NB4 (cell line): ENCODE measurements at regions not wholly inside any gene's neighbourhood (a gene's known extent, or its start where the extent isn't known, plus 50 kb on each side); places are given as distances from the start of the nearest gene placed in this dataset.

ENCODE experiments used
- DNase-seq: peaks from one replicate; pipeline ENCODE4 v3.0.0; 2010; ENCODE audit warnings: low read depth
- H3K4me3 ChIP-seq: one replicate; pipeline ENCODE4 v1.5.1; 2011; ENCODE audit warnings: mild to moderate bottlenecking, low read depth, low read length, moderate library complexity
- MYC ChIP-seq: IDR thresholded peaks from 2 replicates; pipeline ENCODE4 v1.6.1; 2011; ENCODE audit warnings: low read depth, low read length
- POLR2A ChIP-seq: IDR thresholded peaks from 2 replicates; pipeline ENCODE4 v1.6.1; 2011; ENCODE audit warnings: mild to moderate bottlenecking; ENCODE audit not compliant: insufficient read length; ENCODE audit errors: extremely low read depth
- TF ChIP-seq, protein P1 (sequence below): IDR thresholded peaks from 2 replicates; pipeline ENCODE4 v1.6.1; 2011; ENCODE audit warnings: low read depth, low read length
- TF ChIP-seq, protein P2 (sequence below): IDR thresholded peaks from one replicate; pipeline ENCODE4 v1.5.1; 2012; ENCODE audit warnings: low read depth, low read length

DNA sequence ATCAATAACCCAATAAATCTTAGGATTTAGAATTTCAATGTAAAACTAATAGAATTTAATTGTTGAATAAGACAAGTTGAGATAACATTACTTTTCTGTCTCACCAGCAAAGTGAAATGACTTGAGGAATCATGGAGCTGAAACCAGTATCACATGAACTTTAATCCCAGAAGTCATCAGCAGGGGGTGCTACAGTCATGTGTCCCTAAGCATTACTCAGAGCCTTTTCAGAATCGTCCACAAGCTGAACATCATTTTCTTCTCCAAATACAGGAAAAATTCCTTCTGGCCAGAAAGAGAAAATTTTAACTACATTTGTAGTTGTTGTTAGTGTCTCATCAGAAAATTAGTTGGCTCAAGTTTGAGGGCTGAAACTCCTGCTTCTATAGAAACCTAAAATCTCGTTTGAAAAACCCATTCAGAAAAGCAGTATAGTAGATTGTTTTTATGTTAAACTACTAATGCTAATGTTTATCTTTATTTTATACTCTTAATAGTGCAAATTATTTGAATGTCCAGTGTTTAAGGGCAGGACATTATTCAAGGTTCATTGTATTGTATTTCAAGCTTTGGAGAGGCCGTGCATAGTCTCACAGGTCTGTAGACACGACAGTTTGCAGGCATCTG is 384.1 kb downstream of the PLOD2 start:
- TF ChIP-seq POLR2A: no peak
- TF ChIP-seq, protein P1, sequence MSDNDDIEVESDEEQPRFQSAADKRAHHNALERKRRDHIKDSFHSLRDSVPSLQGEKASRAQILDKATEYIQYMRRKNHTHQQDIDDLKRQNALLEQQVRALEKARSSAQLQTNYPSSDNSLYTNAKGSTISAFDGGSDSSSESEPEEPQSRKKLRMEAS: peak; percentile 16; the same call in 1 of the 2 replicates
- no peak for TF ChIP-seq MYC
- TF ChIP-seq, protein P2, sequence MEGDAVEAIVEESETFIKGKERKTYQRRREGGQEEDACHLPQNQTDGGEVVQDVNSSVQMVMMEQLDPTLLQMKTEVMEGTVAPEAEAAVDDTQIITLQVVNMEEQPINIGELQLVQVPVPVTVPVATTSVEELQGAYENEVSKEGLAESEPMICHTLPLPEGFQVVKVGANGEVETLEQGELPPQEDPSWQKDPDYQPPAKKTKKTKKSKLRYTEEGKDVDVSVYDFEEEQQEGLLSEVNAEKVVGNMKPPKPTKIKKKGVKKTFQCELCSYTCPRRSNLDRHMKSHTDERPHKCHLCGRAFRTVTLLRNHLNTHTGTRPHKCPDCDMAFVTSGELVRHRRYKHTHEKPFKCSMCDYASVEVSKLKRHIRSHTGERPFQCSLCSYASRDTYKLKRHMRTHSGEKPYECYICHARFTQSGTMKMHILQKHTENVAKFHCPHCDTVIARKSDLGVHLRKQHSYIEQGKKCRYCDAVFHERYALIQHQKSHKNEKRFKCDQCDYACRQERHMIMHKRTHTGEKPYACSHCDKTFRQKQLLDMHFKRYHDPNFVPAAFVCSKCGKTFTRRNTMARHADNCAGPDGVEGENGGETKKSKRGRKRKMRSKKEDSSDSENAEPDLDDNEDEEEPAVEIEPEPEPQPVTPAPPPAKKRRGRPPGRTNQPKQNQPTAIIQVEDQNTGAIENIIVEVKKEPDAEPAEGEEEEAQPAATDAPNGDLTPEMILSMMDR: peak; percentile 51
- DNase-seq: peak; percentile 56
- H3K4me3 ChIP-seq: no peak overlapping the region

DNA sequence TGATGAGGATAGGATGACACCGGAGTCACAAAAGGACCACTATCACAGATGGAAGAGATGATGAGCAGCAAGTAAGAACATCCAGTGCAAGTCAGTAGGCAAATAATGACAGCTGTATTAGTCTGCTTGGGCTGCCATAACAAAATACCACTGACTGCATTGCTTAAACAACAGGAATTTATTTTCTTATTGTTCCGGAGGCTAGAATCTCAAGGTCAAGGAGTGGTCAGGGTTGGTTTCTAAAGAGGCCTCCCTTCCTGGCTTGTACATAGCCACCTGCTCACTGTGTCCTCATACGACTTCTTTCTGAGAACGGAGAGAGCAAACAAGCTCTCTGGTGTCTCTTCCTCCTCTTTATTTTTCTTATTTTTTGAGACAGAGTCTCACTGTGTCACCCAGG is 380.7 kb downstream of the PLOD2 start:
- TF ChIP-seq, protein P1: no peak
- TF ChIP-seq POLR2A: no peak
- TF ChIP-seq, protein P2: no peak
- no peak for TF ChIP-seq MYC
- no peak overlapping the region for H3K4me3 ChIP-seq
- DNase-seq: no peak

DNA sequence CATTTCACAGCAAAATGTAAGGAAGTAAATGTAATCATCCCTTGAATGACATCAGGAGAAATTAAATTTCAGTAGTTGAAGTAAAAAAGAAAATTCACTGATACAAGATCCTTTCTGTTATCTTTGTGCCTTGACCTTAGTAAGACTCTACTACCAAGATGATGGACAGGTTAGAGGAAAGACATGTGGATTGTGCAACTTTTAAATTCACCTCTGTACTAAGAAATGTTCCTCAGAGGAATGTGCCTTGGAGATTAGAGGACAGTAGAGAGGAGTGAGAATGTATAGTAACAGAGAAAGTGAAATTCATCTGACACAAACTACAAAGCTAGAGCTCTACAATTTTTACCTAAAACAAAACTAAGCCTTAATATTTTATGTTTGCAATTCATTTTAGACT is 375.3 kb downstream of the PLOD2 start:
- DNase-seq: no peak
- no peak for TF ChIP-seq POLR2A
- no peak overlapping the region for H3K4me3 ChIP-seq

DNA sequence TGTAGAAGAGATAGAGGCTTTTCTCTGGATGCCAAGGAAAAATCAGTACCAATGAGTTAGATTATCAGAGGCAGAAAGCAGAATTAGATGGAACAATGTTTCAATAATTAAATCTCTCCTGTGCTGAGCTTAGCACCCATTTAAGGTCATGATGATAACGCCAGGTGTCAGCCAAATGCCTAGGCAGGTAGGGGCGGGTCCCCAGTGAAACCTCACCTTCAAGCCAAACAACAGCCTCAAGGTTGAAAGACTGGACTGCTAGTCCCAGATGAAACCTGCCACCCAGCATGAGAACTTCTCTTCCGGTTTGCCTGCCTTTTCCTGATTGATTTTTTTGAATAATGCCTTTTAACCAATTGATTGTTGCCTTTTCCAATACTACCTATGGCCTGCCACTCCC is 363.0 kb downstream of the PLOD2 start:
- DNase-seq: no peak
- TF ChIP-seq, protein P2: no peak
- TF ChIP-seq MYC: no peak
- TF ChIP-seq, protein P1: no peak
- TF ChIP-seq POLR2A: no peak
- no peak overlapping the region for H3K4me3 ChIP-seq

DNA sequence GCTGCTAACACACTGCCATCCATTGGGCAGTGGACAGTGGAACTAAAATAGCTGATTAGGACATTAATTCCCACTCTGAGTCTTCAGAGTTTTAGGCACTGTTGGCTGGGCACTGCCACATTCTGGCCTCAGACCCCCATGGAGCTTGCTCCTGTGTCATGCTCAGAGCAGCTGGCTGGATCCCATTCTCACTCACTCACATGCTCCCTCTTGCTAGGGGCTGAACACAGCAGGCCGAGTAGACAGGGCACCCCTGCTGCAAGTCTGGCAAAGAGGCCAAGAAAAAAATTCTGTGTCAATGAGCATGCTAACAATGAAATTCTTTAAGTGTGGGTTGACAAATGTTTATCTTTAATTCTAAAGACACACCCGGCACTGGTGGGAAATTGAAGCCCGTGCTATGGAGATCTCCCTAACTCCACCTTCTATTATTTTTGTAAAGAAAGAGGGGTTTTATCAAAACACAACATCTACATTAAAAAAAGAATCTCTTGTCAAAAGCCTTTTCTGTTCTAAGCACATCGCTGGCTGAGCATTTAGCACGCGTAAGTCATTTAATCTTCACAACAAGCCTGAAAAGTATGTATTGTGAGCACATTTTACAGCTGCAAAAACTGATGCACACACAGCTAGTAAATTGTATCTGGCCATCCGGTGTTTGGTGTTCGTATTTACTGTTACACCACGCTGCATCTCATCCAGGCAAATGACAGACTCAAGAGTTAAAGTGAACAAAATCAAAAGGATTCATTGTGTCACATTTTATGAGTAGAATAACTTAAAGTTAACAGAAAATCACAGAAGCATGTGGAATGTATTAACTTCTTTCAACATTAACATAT is 362.1 kb downstream of the PLOD2 start:
- DNase-seq: no peak
- TF ChIP-seq POLR2A: no peak
- TF ChIP-seq, protein P1: no peak
- TF ChIP-seq, protein P2: no peak
- TF ChIP-seq MYC: no peak
- H3K4me3 ChIP-seq: no peak overlapping the region

DNA sequence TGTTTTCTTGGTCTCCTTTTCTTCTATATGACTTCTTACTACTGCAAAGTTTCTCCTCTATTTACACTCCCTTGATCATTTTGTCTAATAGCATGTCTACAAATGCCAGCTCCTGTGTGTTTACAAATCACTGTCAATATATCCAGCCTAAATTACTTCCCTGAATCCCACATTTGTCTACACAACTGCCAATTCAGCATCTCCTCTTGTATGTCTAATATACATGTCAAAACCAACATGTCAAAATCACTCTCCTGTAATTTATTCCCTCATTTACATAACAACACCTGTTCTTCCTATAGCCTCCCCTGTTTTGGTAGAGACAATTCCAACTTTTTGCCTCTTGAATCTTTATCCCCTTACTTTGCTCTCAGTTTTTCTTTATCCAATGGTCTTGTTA is 359.3 kb downstream of the PLOD2 start:
- no peak overlapping the region for H3K4me3 ChIP-seq
- TF ChIP-seq POLR2A (no peak), MYC (no peak)
- TF ChIP-seq, protein P2: no peak
- TF ChIP-seq, protein P1: no peak
- DNase-seq: no peak
